ENCODE measurements at regions not wholly inside any gene's neighbourhood (a gene's known extent, or its start where the extent isn't known, plus 50 kb on each side); places are given as distances from the start of the nearest gene placed in this dataset.

DNA sequence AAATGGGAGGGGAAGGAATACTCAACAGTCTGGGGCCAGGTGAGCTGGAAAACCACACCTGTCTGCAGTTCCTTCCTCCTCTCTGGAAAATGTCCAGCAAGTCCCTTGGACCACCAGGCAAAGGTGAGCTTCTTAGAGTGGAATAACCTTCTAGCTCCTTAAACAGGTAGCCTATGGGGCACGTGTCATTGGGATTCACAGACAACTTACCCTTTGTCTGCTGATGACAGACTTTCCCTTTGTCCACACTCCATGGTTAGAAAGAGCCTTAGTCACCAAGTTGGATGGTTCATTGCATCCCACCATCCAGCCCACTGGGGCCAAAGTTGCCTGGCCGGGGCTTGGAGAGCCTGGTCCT is 98.0 kb upstream of the ITGA6 start:
- Mint-ChIP-seq H3K9me3 (no peaks in the 10 kb centered on the region), H3K27me3 (no peaks in the 10 kb centered on the region), H3K4me3 (no peak overlapping the region), H3K27ac (no peak overlapping the region), H3K4me1 (ENCODE audit: low read depth) (no peaks in the 10 kb centered on the region), H3K36me3 (ENCODE audit: low read depth) (no peaks in the 10 kb centered on the region)
- no peak for DNase-seq
- CTCF ChIA-PET: no interaction called here
- POLR2A ChIA-PET: interaction anchor here (0.9 kb wide), 1 partner anchor 10 kb away, joined by 3 read pairs; no protein-coding TSS in a partner anchor
- no peak for ATAC-seq
- TF ChIP-seq CTCF (IDR thresholded peaks at IDR 0.05): no peak
- intact Hi-C loops (cut with micrococcal nuclease): no loop called here

- H3K9me3 Mint-ChIP-seq: no peaks in the 10 kb centered on the region
Observed at GRCh38 chr2:172329774-172330671, 97.4 kb upstream of the ITGA6 start.

DNA sequence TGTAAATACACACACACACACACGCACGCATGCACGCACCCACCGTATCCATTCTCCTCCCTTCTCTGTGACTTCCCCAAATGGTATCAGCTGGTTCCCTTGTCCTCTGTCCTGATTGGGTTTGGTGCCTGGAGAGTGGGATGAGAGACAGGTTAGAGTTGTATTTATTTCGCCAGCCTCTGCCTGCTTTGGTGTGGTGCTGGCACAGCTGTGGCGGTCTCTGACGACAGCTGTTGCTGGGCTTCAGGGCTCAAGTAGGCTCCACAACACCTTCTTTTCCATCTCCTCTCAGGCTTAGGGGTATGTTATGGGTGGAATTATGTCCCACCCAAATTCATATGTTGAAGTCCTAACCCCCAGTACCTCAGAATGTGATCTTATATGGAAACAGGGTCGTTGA is 94.9 kb upstream of the ITGA6 start:
- DNase-seq: no peak
- no peak for ATAC-seq
- Mint-ChIP-seq H3K27ac (no peak overlapping the region), H3K4me1 (ENCODE audit: low read depth) (no peaks in the 10 kb centered on the region), H3K36me3 (ENCODE audit: low read depth) (no peaks in the 10 kb centered on the region), H3K4me3 (no peak overlapping the region), H3K27me3 (no peaks in the 10 kb centered on the region), H3K9me3 (no peaks in the 10 kb centered on the region)
- ChIA-PET POLR2A (no interaction called here), CTCF (interaction anchor here (1.1 kb wide), 1 partner anchor 9 kb away, joined by 3 read pairs; no protein-coding TSS in a partner anchor)
- no peak for TF ChIP-seq CTCF (IDR thresholded peaks at IDR 0.05)
- intact Hi-C loops (cut with micrococcal nuclease): no loop called here

More at GRCh38 chr2:172329774-172330671, 97.4 kb upstream of the ITGA6 start:
- CTCF ChIA-PET: interaction anchor here (1.8 kb wide), 1 partner anchor 132 kb away, joined by 4 read pairs; no protein-coding TSS in a partner anchor
- H3K4me1 Mint-ChIP-seq (ENCODE audit: low read depth): no peaks in the 10 kb centered on the region
- no peak overlapping the region for H3K27ac Mint-ChIP-seq
- ATAC-seq (no peak), DNase-seq (no peak)
- POLR2A ChIA-PET: no interaction called here
- H3K27me3 Mint-ChIP-seq: no peaks in the 10 kb centered on the region
- intact Hi-C loops (cut with micrococcal nuclease): no loop called here
- H3K4me3 Mint-ChIP-seq: no peak overlapping the region
- H3K36me3 Mint-ChIP-seq (ENCODE audit: low read depth): no peaks in the 10 kb centered on the region
- no peak for TF ChIP-seq CTCF (IDR thresholded peaks at IDR 0.05)

GRCh38 chr2:172333235-172333977 is 94.0 kb upstream of the ITGA6 start:
- intact Hi-C loops (cut with micrococcal nuclease): no loop called here
- H3K27me3 Mint-ChIP-seq: no peaks in the 10 kb centered on the region
- CTCF ChIA-PET: interaction anchor here (0.8 to 1.1 kb wide), 2 partner anchors 9 to 10 kb away, joined by 3 read pairs; no protein-coding TSS in a partner anchor

More at GRCh38 chr2:172333235-172333977, 94.0 kb upstream of the ITGA6 start:
- no peaks in the 10 kb centered on the region for H3K9me3 Mint-ChIP-seq
- no peak for TF ChIP-seq CTCF (IDR thresholded peaks at IDR 0.05)
- no peak overlapping the region for H3K27ac Mint-ChIP-seq
- no peaks in the 10 kb centered on the region for H3K36me3 Mint-ChIP-seq (ENCODE audit: low read depth)
- POLR2A ChIA-PET: no interaction called here
- no peak for DNase-seq
- no peak for ATAC-seq
- no peak overlapping the region for H3K4me3 Mint-ChIP-seq
- H3K4me1 Mint-ChIP-seq (ENCODE audit: low read depth): no peaks in the 10 kb centered on the region
